GM06990 (cell line): ENCODE measurements at regions not wholly inside any gene's neighbourhood (a gene's known extent, or its start where the extent isn't known, plus 50 kb on each side); places are given as distances from the start of the nearest gene placed in this dataset.

Experiments used
- DNase-seq: peaks from one replicate; pipeline ENCODE4 v3.0.0-alpha.2; 2011; ENCODE audit not compliant: insufficient read length; ENCODE audit errors: extremely low read depth
- H3K27me3 ChIP-seq: replicated peaks from 2 replicates; pipeline ENCODE4 v1.6.0; 2011; ENCODE audit warnings: low read length; ENCODE audit not compliant: control insufficient read depth, insufficient read depth
- H3K36me3 ChIP-seq: 2 replicates; pipeline ENCODE4 v1.5.1; 2011; ENCODE audit warnings: low read length; ENCODE audit not compliant: control insufficient read depth, insufficient read depth
- H3K4me3 ChIP-seq: replicated peaks from 2 replicates; pipeline ENCODE4 v1.5.1; 2011; ENCODE audit warnings: low read depth, mild to moderate bottlenecking, control low read depth, low read length
- CTCF ChIP-seq: IDR thresholded peaks from 2 replicates; pipeline ENCODE4 v1.5.1; 2011; ENCODE audit warnings: low read length, control low read depth, mild to moderate bottlenecking, inconsistent platforms; ENCODE audit not compliant: insufficient read depth, poor library complexity, severe bottlenecking

- Histone ChIP-seq H3K36me3 (no peaks in the 10 kb centered on the region), H3K27me3 (no peaks in the 10 kb centered on the region), H3K4me3 (no peak overlapping the region)
- TF ChIP-seq CTCF: no peak
- no peak for DNase-seq
These were observed 337.7 kb downstream of the TPBG start for GRCh38 chr6:82701341-82701740.

- Histone ChIP-seq H3K27me3 (no peaks in the 10 kb centered on the region), H3K4me3 (no peak overlapping the region), H3K36me3 (no peaks in the 10 kb centered on the region)
- TF ChIP-seq CTCF: no peak
- no peak for DNase-seq
These were observed 339.0 kb downstream of the TPBG start for GRCh38 chr6:82702574-82702973.

- Histone ChIP-seq H3K36me3 (no peaks in the 10 kb centered on the region), H3K27me3 (no peaks in the 10 kb centered on the region), H3K4me3 (no peak overlapping the region)
- no peak for DNase-seq
- no peak for TF ChIP-seq CTCF
These were observed 339.6 kb downstream of the TPBG start for GRCh38 chr6:82703230-82703629.

- Histone ChIP-seq H3K36me3 (no peaks in the 10 kb centered on the region), H3K27me3 (no peaks in the 10 kb centered on the region), H3K4me3 (no peak overlapping the region)
- DNase-seq: no peak
- no peak for TF ChIP-seq CTCF
These were observed 340.4 kb downstream of the TPBG start for GRCh38 chr6:82704045-82704444.

- DNase-seq: no peak
- no peak for TF ChIP-seq CTCF
- no peaks in the 10 kb centered on the region for H3K36me3 ChIP-seq
- no peak overlapping the region for H3K4me3 ChIP-seq
- H3K27me3 ChIP-seq: no peaks in the 10 kb centered on the region
These were observed 342.0 kb downstream of the TPBG start for GRCh38 chr6:82705579-82705978.

GRCh38 chr6:82711105-82711827, 347.6 kb downstream of the TPBG start:
- H3K27me3 ChIP-seq: no peaks in the 10 kb centered on the region
- TF ChIP-seq CTCF: no peak
- no peaks in the 10 kb centered on the region for H3K36me3 ChIP-seq
- H3K4me3 ChIP-seq: no peak overlapping the region
- no peak for DNase-seq
